ENCODE measurements at regions not wholly inside any gene's neighbourhood (a gene's known extent, or its start where the extent isn't known, plus 50 kb on each side); places are given as distances from the start of the nearest gene placed in this dataset.
"Not testable (repeated sequence)": the region's sequence is repeated elsewhere in the genome, so short reads cannot be mapped to it uniquely, and the experiment has no call there.

DNA sequence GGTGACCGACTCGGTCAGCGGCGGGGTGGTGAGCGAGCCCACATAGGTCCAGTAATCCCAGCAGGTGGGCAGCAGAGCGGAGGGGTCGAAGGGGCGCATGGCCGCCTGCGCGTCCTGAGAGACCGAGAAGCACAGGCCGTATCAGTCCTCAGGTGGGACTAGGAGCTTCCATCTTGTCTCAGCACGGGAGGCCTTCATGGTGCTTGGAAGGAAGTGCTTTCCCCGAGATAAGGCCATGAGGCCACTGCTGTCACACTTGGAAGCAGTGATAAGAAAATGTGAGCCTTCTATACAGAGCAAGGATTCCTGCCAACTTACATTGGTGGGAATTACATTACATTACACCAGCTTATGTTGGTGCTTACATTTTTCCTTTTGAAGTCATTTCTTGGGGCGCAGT is 62.6 kb upstream of the METTL9 start:
- TF ChIP-seq, protein P1, sequence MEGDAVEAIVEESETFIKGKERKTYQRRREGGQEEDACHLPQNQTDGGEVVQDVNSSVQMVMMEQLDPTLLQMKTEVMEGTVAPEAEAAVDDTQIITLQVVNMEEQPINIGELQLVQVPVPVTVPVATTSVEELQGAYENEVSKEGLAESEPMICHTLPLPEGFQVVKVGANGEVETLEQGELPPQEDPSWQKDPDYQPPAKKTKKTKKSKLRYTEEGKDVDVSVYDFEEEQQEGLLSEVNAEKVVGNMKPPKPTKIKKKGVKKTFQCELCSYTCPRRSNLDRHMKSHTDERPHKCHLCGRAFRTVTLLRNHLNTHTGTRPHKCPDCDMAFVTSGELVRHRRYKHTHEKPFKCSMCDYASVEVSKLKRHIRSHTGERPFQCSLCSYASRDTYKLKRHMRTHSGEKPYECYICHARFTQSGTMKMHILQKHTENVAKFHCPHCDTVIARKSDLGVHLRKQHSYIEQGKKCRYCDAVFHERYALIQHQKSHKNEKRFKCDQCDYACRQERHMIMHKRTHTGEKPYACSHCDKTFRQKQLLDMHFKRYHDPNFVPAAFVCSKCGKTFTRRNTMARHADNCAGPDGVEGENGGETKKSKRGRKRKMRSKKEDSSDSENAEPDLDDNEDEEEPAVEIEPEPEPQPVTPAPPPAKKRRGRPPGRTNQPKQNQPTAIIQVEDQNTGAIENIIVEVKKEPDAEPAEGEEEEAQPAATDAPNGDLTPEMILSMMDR (IDR thresholded peaks at IDR 0.05; ENCODE audit: borderline replicate concordance, extremely low read depth, low read length, poor library complexity, severe bottlenecking), result not testable (repeated sequence)
- TF ChIP-seq EZH2 (IDR thresholded peaks at IDR 0.05; ENCODE audit: borderline replicate concordance, low read depth, low read length, severe bottlenecking), result not testable (repeated sequence)

All from DND-41 (cell line).